ENCODE measurements at regions not wholly inside any gene's neighbourhood (a gene's known extent, or its start where the extent isn't known, plus 50 kb on each side); places are given as distances from the start of the nearest gene placed in this dataset.

- intact Hi-C loops (cut with micrococcal nuclease; ENCODE audit: unreplicated experiment) = no loop called here
- H3K4me1 Mint-ChIP-seq (ENCODE audit: low read depth, unreplicated experiment) = no peaks in the 10 kb centered on the region
- H3K36me3 Mint-ChIP-seq (ENCODE audit: insufficient read depth, unreplicated experiment) = no peaks in the 10 kb centered on the region
- no peak for DNase-seq
- no TSS peak for BruUV-seq (replicated peaks)
- H3K4me3 Mint-ChIP-seq (ENCODE audit: low read depth, unreplicated experiment) = no peak overlapping the region
- no peak overlapping the region for H3K27ac Mint-ChIP-seq (ENCODE audit: unreplicated experiment)
- H3K9me3 Mint-ChIP-seq (ENCODE audit: low read depth, unreplicated experiment) = no peaks in the 10 kb centered on the region
- H3K27me3 Mint-ChIP-seq (ENCODE audit: unreplicated experiment) = no peaks in the 10 kb centered on the region
- CTCF ChIA-PET = no interaction called here
- no peak for TF ChIP-seq CTCF (IDR thresholded peaks at IDR 0.05; ENCODE audit: unreplicated experiment)
Observed at GRCh38 chr4:79148369-79148768, 177.5 kb downstream of the NAA11 start.

GRCh38 chr4:79147251-79147650, 178.6 kb downstream of the NAA11 start:
- intact Hi-C loops (cut with micrococcal nuclease; ENCODE audit: unreplicated experiment) = no loop called here
- Mint-ChIP-seq H3K27ac (ENCODE audit: unreplicated experiment) (no peak overlapping the region), H3K9me3 (ENCODE audit: low read depth, unreplicated experiment) (no peaks in the 10 kb centered on the region), H3K4me1 (ENCODE audit: low read depth, unreplicated experiment) (no peaks in the 10 kb centered on the region), H3K36me3 (ENCODE audit: insufficient read depth, unreplicated experiment) (no peaks in the 10 kb centered on the region), H3K27me3 (ENCODE audit: unreplicated experiment) (no peaks in the 10 kb centered on the region), H3K4me3 (ENCODE audit: low read depth, unreplicated experiment) (no peak overlapping the region)
- DNase-seq = no peak
- BruUV-seq (replicated peaks) = no TSS peak
- CTCF ChIA-PET = no interaction called here
- no peak for TF ChIP-seq CTCF (IDR thresholded peaks at IDR 0.05; ENCODE audit: unreplicated experiment)

GRCh38 chr4:79141530-79141929, 184.3 kb downstream of the NAA11 start:
- no peak for TF ChIP-seq CTCF (IDR thresholded peaks at IDR 0.05; ENCODE audit: unreplicated experiment)
- CTCF ChIA-PET = interaction anchor here (0.5 kb wide), 1 partner anchor 67 kb away, joined by 3 read pairs; no protein-coding TSS in a partner anchor
- Mint-ChIP-seq H3K27ac (ENCODE audit: unreplicated experiment) (no peak overlapping the region), H3K36me3 (ENCODE audit: insufficient read depth, unreplicated experiment) (no peaks in the 10 kb centered on the region), H3K27me3 (ENCODE audit: unreplicated experiment) (no peaks in the 10 kb centered on the region), H3K4me3 (ENCODE audit: low read depth, unreplicated experiment) (no peak overlapping the region), H3K9me3 (ENCODE audit: low read depth, unreplicated experiment) (no peaks in the 10 kb centered on the region), H3K4me1 (ENCODE audit: low read depth, unreplicated experiment) (no peaks in the 10 kb centered on the region)
- BruUV-seq (replicated peaks) = no TSS peak
- DNase-seq = peak; percentile 1
- intact Hi-C loops (cut with micrococcal nuclease; ENCODE audit: unreplicated experiment) = no loop called here

DNA sequence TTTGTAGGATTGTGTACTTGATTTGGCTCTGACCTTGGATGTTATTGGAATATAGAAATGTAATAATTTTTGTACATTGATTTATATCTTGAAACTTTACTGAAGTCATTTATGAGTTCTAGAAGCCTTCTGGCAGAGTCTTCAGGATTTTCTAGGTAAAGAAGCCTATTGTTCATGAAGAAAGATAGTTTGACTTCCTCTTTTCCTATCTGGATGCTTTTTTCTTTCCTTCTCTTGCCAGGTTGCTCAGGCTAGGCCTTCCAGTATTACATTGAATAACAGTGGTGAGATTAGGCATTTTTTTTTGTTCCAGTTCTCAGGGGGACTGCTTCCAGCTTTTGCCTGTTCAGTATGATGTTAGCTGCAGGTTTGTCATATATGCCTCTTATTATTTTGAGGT, 191.1 kb downstream of the NAA11 start:
- DNase-seq = no peak
- H3K36me3 Mint-ChIP-seq (ENCODE audit: insufficient read depth, unreplicated experiment) = no peaks in the 10 kb centered on the region
- intact Hi-C loops (cut with micrococcal nuclease; ENCODE audit: unreplicated experiment) = no loop called here
- no peak overlapping the region for H3K4me3 Mint-ChIP-seq (ENCODE audit: low read depth, unreplicated experiment)
- CTCF ChIA-PET = no interaction called here
- H3K27ac Mint-ChIP-seq (ENCODE audit: unreplicated experiment) = no peak overlapping the region
- BruUV-seq (replicated peaks) = no TSS peak
- no peaks in the 10 kb centered on the region for H3K4me1 Mint-ChIP-seq (ENCODE audit: low read depth, unreplicated experiment)
- no peaks in the 10 kb centered on the region for H3K27me3 Mint-ChIP-seq (ENCODE audit: unreplicated experiment)
- no peaks in the 10 kb centered on the region for H3K9me3 Mint-ChIP-seq (ENCODE audit: low read depth, unreplicated experiment)
- TF ChIP-seq CTCF (IDR thresholded peaks at IDR 0.05; ENCODE audit: unreplicated experiment) = no peak

- H3K36me3 Mint-ChIP-seq (ENCODE audit: insufficient read depth, unreplicated experiment) = no peaks in the 10 kb centered on the region
- H3K27me3 Mint-ChIP-seq (ENCODE audit: unreplicated experiment) = no peaks in the 10 kb centered on the region
- H3K4me3 Mint-ChIP-seq (ENCODE audit: low read depth, unreplicated experiment) = no peak overlapping the region
- TF ChIP-seq CTCF (IDR thresholded peaks at IDR 0.05; ENCODE audit: unreplicated experiment) = no peak
- no peaks in the 10 kb centered on the region for H3K4me1 Mint-ChIP-seq (ENCODE audit: low read depth, unreplicated experiment)
- no peaks in the 10 kb centered on the region for H3K9me3 Mint-ChIP-seq (ENCODE audit: low read depth, unreplicated experiment)
- no peak for DNase-seq
- intact Hi-C loops (cut with micrococcal nuclease; ENCODE audit: unreplicated experiment) = no loop called here
- BruUV-seq (replicated peaks) = no TSS peak
- CTCF ChIA-PET = no interaction called here
- no peak overlapping the region for H3K27ac Mint-ChIP-seq (ENCODE audit: unreplicated experiment)
Observed at GRCh38 chr4:79132826-79133225, 193.0 kb downstream of the NAA11 start.

All from Calu3 (cell line).